Left lung (tissue), 4 donors: ENCODE measurements at regions not wholly inside any gene's neighbourhood (a gene's known extent, or its start where the extent isn't known, plus 50 kb on each side); places are given as distances from the start of the nearest gene placed in this dataset.

Source experiments
- ATAC-seq: fragments of 200-7000 bp; cut with Tn5 transposase; one replicate; pipeline ENCODE4 v1.9.1; 2020; ENCODE audit warnings: moderate library complexity
- DNase-seq, 4 donors: peaks; one replicate each; pipeline ENCODE4 v3.0.0-alpha.2; 2013 to 2020
- H3K27ac ChIP-seq, 2 donors: fragments of 200-600 bp; sonication (generic) in 1 of 2; one replicate each; pipeline versions ENCODE4 v1.5.0 to v1.8.0; 2020 to 2021
- H3K27me3 ChIP-seq, 2 donors: fragments of 200-600 bp; sonication (generic) in 1 of 2; one replicate each; pipeline versions ENCODE4 v1.5.0 to v1.8.0; 2020 to 2021
- H3K36me3 ChIP-seq, 2 donors: fragments of 200-600 bp; sonication (generic) in 1 of 2; one replicate each; pipeline versions ENCODE4 v1.5.0 to v1.8.0; 2020 to 2021
- H3K4me1 ChIP-seq, 2 donors: fragments of 200-600 bp; one replicate each; pipeline ENCODE4 v1.8.0; 2021
- H3K4me3 ChIP-seq, 2 donors: fragments of 200-600 bp; sonication (generic) in 1 of 2; one replicate each; pipeline versions ENCODE4 v1.5.0 to v1.8.0; 2020 to 2021; ENCODE audit warnings: mild to moderate bottlenecking in 1 of 2
- H3K9me3 ChIP-seq, 2 donors: fragments of 200-600 bp; sonication (generic) in 1 of 2; one replicate each; pipeline versions ENCODE4 v1.5.0 to v1.8.0; 2020 to 2021
- CTCF ChIP-seq, 2 donors: fragments of 200-600 bp; sonication (generic) in 1 of 2; IDR thresholded peaks; one replicate each; pipeline versions ENCODE4 v1.5.0 to v1.8.0; 2021; ENCODE audit warnings: antibody characterized with exemption in 2 of 2
- intact Hi-C, 2 donors: fragments of 100-400 bp; cut with DNase I; formaldehyde crosslinking; loops; one replicate each; pipeline versions ENCODE4 v1.11.2 to v1.14.2; 2022
- donor health status: DM: no; HTN: yes; CAD: no.
- donor health status: DM: no; HTN: no; CAD: no.

- Histone ChIP-seq H3K4me3 (no peak overlapping the region), H3K27ac (no peak overlapping the region), H3K9me3 (no peaks in the 10 kb centered on the region), H3K4me1 (no peaks in the 10 kb centered on the region), H3K36me3 (no peaks in the 10 kb centered on the region), H3K27me3 (no peaks in the 10 kb centered on the region)
- no peak for TF ChIP-seq CTCF (IDR thresholded peaks at IDR 0.05)
- ATAC-seq (no peak), DNase-seq (no peak)
- intact Hi-C loops = no loop called here
Measured at GRCh38 chr13:103694471-103694870, 628.3 kb upstream of the SLC10A2 start.

- no peak for TF ChIP-seq CTCF (IDR thresholded peaks at IDR 0.05)
- H3K27me3 ChIP-seq = no peaks in the 10 kb centered on the region
- no peak for ATAC-seq
- H3K4me1 ChIP-seq = no peaks in the 10 kb centered on the region
- intact Hi-C loops = no loop called here
- no peaks in the 10 kb centered on the region for H3K9me3 ChIP-seq
- DNase-seq = no peak
- H3K4me3 ChIP-seq = no peak overlapping the region
- H3K27ac ChIP-seq = no peak overlapping the region
- no peaks in the 10 kb centered on the region for H3K36me3 ChIP-seq
Measured at GRCh38 chr13:103694033-103694432, 627.8 kb upstream of the SLC10A2 start.

GRCh38 chr13:103692442-103692841 is 626.2 kb upstream of the SLC10A2 start:
- no peaks in the 10 kb centered on the region for H3K36me3 ChIP-seq
- no peak overlapping the region for H3K4me3 ChIP-seq
- H3K4me1 ChIP-seq = no peaks in the 10 kb centered on the region
- no peaks in the 10 kb centered on the region for H3K27me3 ChIP-seq
- H3K9me3 ChIP-seq = no peaks in the 10 kb centered on the region
- no peak for TF ChIP-seq CTCF (IDR thresholded peaks at IDR 0.05)
- no peak for ATAC-seq
- DNase-seq = no peak
- no peak overlapping the region for H3K27ac ChIP-seq
- intact Hi-C loops = no loop called here

GRCh38 chr13:103676329-103676728 is 610.1 kb upstream of the SLC10A2 start:
- Histone ChIP-seq H3K27me3 (no peaks in the 10 kb centered on the region), H3K36me3 (no peaks in the 10 kb centered on the region), H3K9me3 (peaks cover 0 to 1% of the 10 kb centered on the region in 2 donors), H3K27ac (no peak overlapping the region), H3K4me1 (no peaks in the 10 kb centered on the region), H3K4me3 (no peak overlapping the region)
- intact Hi-C loops = no loop called here
- TF ChIP-seq CTCF (IDR thresholded peaks at IDR 0.05) = no peak
- ATAC-seq = no peak
- DNase-seq = no peak

GRCh38 chr13:103671547-103671946 is 605.3 kb upstream of the SLC10A2 start:
- Histone ChIP-seq H3K4me3 (no peak overlapping the region), H3K4me1 (no peaks in the 10 kb centered on the region), H3K36me3 (no peaks in the 10 kb centered on the region), H3K27me3 (no peaks in the 10 kb centered on the region), H3K9me3 (no peaks in the 10 kb centered on the region), H3K27ac (no peak overlapping the region)
- intact Hi-C loops = no loop called here
- ATAC-seq (no peak), DNase-seq (no peak)
- no peak for TF ChIP-seq CTCF (IDR thresholded peaks at IDR 0.05)
